ENCODE measurements at regions not wholly inside any gene's neighbourhood (a gene's known extent, or its start where the extent isn't known, plus 50 kb on each side); places are given as distances from the start of the nearest gene placed in this dataset.
A peak's percentile ranks its signal among the peaks of the same experiment; 100 is the strongest.

GRCh38 chr2:67055387-67056304 is 341.5 kb upstream of the ETAA1 start:
- TF ChIP-seq CTCF (IDR thresholded peaks at IDR 0.05 in 4 of 5, conservative IDR thresholded peaks at IDR 0.05 in 1 of 5) (no peak), POLR2A (IDR thresholded peaks at IDR 0.05) (no peak)
- in situ Hi-C loops (cut with MboI; ENCODE audit: low sequenced_read_pairs in 4 of 4), result no loop called here

GRCh38 chr2:67057123-67057522 is 340.0 kb upstream of the ETAA1 start:
- in situ Hi-C loops (cut with MboI; ENCODE audit: low sequenced_read_pairs in 4 of 4), result no loop called here
- no peak for ATAC-seq

More at GRCh38 chr2:67055387-67056304, 341.5 kb upstream of the ETAA1 start:
- H3K4me3 ChIP-seq, result no peak overlapping the region
- ATAC-seq, result no peak
- H3K9me3 ChIP-seq, result no peaks in the 10 kb centered on the region
- H3K4me1 ChIP-seq, result no peaks in the 10 kb centered on the region
- intact Hi-C loops (cut with DNase I; ENCODE audit: low total_unique reads), result no loop called here
- no peaks in the 10 kb centered on the region for H3K27me3 ChIP-seq
- DNase-seq, result no peak
- H3K36me3 ChIP-seq, result no peaks in the 10 kb centered on the region
- no peak overlapping the region for H3K27ac ChIP-seq

GRCh38 chr2:67057901-67058703 is 339.0 kb upstream of the ETAA1 start:
- ATAC-seq (peak in 1 of 2 donors; percentile 19), DNase-seq (no peak)
- in situ Hi-C loops (cut with MboI; ENCODE audit: low sequenced_read_pairs in 4 of 4), result no loop called here
- Histone ChIP-seq H3K36me3 (no peaks in the 10 kb centered on the region), H3K27me3 (no peaks in the 10 kb centered on the region), H3K9me3 (no peaks in the 10 kb centered on the region), H3K4me3 (no peak overlapping the region), H3K27ac (no peak overlapping the region), H3K4me1 (no peaks in the 10 kb centered on the region)
- TF ChIP-seq POLR2A (IDR thresholded peaks at IDR 0.05), result no peak
- TF ChIP-seq CTCF (IDR thresholded peaks at IDR 0.05 in 4 of 5, conservative IDR thresholded peaks at IDR 0.05 in 1 of 5), result no peak
- intact Hi-C loops (cut with DNase I; ENCODE audit: low total_unique reads), result no loop called here

More at GRCh38 chr2:67057123-67057522, 340.0 kb upstream of the ETAA1 start:
- TF ChIP-seq POLR2A (IDR thresholded peaks at IDR 0.05), result no peak
- TF ChIP-seq CTCF (IDR thresholded peaks at IDR 0.05 in 4 of 5, conservative IDR thresholded peaks at IDR 0.05 in 1 of 5), result no peak
- Histone ChIP-seq H3K27me3 (no peaks in the 10 kb centered on the region), H3K27ac (no peak overlapping the region), H3K4me1 (no peaks in the 10 kb centered on the region), H3K9me3 (no peaks in the 10 kb centered on the region), H3K4me3 (no peak overlapping the region), H3K36me3 (no peaks in the 10 kb centered on the region)
- intact Hi-C loops (cut with DNase I; ENCODE audit: low total_unique reads), result no loop called here
- no peak for DNase-seq

- no peaks in the 10 kb centered on the region for H3K36me3 ChIP-seq
- no peaks in the 10 kb centered on the region for H3K27me3 ChIP-seq
- ATAC-seq (no peak), DNase-seq (no peak)
- no peak overlapping the region for H3K27ac ChIP-seq
- intact Hi-C loops (cut with DNase I; ENCODE audit: low total_unique reads), result no loop called here
- no peak overlapping the region for H3K4me3 ChIP-seq
- no peaks in the 10 kb centered on the region for H3K9me3 ChIP-seq
- in situ Hi-C loops (cut with MboI; ENCODE audit: low sequenced_read_pairs in 4 of 4), result no loop called here
- TF ChIP-seq POLR2A (IDR thresholded peaks at IDR 0.05) (no peak), CTCF (IDR thresholded peaks at IDR 0.05 in 4 of 5, conservative IDR thresholded peaks at IDR 0.05 in 1 of 5) (no peak)
- no peaks in the 10 kb centered on the region for H3K4me1 ChIP-seq
Observed at GRCh38 chr2:67065046-67065445, 332.1 kb upstream of the ETAA1 start.
